Renal pelvis (tissue), 1 donor: ENCODE measurements at regions not wholly inside any gene's neighbourhood (a gene's known extent, or its start where the extent isn't known, plus 50 kb on each side); places are given as distances from the start of the nearest gene placed in this dataset.
A peak's percentile ranks its signal among the peaks of the same experiment; 100 is the strongest.

Experiments used
- DNase-seq: peaks from one replicate; pipeline ENCODE4 v3.0.0-alpha.2; 2013

DNA sequence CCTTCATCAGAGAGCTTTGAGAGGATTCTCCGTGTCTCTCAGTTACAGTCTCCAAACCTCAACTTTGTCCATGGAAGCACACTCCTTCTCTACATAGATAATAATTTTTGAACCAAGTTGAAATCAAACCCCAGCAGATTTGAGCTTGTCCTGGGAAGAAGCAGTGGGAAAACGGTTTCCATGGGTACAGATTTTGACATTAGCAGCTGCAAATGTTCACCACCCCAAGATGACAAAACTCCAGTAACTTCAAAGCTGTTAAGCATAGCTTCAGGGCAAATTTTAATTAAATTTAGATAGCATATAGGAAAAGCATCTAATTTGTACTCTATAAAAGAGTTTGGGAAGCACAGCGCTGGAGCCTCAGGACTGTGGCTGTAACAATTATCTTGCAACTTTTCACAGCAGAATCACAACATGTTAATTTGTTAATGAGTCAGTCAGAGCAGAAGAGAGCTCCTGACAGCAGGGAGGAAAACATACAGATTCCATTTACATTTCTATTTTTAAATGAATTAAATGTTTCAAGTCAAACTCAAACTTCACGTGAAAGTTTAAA lies 240.7 kb downstream of the BMP7 start:
- DNase-seq, result peak; percentile 56

DNA sequence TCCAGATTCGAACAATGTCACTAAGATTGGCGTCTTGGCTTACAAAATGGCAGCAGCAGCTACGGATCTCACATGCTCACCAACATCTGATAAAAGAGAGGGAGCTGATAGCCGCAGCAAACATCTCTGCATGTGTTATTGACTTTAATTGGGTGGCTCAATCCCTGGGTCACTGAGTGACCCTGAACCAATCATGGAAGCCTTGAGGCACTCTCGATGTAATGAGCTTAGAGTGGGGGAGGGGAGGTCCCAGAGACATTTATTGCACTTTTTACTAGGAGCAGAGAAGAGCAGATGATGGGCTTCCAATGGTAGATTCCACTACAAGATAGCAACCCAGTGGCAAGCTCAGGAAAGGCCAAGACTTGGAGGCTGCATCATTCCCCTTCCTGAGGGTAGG lies 238.7 kb downstream of the BMP7 start:
- DNase-seq, result no peak

DNA sequence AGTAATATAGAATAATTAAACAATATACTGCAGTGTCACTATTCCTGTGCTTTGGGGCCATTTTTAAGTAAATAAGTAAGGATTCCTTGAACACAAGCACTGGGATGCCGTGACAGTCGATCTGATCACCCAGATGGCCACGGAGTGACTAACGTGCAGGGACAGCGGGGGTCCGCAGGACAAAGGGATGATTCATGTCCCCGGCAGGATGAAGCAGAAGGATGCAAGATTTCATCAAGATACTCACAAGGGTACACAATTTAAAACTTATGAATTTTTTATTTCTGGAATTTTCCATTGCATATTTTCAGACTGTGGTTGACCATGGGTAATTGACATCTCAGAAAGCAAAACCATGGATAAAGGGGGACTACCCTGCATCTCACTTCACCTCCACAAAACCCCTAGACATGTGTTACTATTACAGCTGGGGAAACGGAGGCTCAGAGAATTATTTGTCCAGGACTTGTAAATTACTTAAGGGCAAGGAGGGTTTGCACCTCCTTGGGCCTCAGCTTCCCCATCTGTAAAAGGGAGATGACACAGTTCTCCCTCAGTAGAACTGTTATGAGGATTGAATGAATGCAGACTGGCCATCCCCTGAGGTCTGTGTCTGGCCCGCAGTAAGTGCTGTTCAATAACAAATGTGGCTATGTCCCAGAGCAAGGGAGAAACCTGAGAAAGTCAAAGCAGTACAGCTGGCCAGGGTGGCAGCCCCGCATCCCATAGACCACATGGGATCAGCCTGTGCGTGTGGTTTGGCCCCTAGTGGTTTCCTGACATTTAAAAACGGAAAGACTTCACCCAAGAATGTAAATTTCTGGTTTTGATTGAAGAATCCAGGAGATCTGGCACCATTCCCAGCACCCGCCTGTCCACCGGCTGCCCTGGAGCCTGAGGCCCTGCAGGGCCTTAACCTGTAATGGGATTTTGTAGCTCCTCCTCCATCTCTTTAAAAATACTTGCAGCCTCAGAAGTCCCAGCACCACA lies 235.5 kb downstream of the BMP7 start:
- no peak for DNase-seq

DNA sequence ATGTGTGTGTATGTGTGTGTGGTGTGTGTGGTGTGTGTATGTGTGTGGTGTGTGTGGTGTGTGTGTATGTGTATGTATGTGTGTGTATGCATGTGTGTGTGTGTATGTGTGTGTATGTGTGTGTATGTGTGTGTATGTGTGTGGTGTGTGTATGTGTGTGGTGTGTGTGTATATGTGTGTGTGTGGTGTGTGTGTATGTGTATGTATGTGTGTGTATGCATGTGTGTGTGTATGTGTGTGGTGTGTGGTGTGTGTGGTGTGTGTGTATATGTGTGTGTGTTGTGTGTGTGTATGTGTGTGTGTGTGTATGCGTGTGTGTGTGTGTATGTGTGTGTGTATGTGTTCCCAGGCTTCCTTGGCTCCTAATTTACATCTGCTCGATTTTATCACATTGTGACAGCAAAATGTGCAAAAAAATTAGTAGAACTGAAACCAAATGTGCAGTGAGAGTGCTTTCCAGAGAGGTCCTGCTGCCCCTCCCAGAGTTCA lies 234.5 kb downstream of the BMP7 start:
- DNase-seq, result no peak

DNA sequence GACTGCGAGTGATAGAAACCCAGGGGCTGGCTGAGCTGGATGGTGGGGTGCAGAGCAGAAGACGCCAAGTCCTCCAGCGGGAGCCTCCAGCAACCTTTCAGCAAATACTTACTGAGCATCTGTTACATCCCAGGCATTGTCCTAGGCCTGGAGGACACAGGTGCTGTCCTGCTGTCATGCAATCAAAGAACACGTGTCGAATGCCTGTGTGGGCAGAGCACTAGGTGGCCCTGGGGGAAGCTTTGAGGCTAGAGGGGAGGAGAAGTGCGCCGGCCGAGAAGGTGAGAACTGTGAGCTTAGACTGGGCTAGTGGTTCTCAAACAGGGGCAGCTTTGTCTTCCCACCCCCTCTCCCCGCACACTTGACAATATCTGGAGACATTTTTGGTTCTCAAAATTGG lies 233.6 kb downstream of the BMP7 start:
- DNase-seq, result no peak

DNA sequence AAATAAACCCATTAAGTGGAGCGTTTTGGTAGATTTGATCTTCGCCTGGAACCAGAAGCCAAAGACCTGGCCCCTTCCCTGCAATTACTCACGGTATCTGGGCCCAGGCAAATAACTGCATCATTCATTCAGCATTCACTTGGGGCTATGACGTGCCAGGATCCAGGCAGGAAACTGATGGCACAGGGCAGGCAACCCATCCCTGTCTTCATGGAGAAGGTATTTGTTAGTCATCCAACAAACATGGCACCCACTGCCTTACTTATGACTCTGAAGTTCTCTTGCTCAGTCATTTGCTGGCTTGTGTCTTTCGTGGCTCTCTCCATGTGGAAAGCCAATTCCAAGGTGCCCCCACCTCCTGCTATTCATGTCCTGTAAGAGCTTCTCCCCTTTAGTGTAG lies 232.4 kb downstream of the BMP7 start:
- no peak for DNase-seq

DNA sequence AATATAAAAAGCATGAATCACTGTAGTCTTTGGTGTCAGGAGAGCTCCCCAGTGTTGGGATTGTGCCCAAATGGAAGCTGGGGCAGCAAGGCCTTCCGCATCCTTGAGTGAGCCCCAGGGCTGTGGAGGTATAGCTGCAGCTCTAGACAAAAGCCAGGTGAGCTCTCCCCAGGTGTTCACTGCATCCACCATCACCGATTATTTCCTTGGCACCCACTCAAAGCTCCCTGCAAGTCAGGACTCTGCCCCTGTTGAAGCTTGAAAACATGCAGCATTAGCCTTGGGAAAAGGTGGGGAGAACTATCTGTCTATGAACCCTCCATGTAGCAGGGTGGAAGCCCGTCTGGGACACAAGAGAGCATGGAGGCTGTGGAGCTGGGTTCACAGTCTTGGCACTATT lies 228.8 kb downstream of the BMP7 start:
- DNase-seq, result no peak

DNA sequence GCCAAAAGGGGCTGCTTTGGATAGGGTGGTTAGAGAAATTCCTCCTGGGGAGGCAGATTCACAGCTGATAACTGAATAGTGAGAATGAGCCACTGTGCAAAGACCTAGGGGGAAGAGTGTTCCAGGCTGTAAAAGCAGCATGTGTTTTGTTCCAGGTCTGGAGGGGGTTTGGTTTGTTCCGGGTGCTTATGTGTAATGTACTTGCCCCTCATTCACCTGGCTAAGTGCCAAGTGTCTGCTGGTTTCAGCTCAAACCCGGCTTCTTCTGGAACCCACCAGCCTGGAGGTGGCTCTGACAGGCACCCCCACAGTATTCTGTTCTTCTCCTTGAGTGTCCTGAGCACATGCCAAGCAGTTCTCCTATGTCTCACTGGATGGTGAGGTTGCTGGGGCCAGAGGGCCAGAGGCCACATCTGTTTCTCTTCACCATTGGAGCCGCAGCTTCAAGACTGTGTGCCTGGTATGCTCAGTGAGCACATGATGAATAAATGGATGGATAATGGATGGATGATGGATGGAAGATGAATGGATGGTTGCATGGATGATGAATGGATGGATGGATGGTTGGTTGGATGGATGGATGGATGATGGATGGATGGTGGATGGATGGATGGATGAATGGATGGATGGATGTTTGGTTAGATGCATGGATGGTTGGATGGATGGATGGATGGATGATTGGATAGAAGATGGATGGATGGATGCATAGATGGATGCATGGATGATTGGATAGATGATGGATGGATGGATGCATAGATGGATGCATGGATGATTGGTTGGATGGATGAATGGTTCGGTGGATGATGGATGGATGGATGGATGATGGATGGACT lies 227.6 kb downstream of the BMP7 start:
- DNase-seq, result no peak

DNA sequence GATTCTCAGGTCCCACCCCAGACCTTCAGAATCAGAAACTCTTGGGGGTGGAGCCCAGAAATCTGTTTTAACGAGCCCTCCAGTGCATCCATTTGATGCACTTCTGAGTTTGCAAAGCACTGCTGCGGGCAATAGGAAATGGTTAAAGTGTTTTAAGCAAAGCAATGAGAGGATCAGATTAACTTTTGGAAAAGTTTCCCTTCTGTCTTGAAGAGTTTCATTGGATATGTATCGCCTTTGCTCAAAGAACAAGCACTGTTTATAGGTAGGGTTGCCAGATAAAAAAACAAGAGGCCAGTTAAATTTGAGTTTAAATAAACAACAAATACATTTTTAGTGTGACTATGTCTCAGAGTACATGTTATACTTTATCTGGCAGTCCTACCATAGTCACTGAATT lies 226.0 kb downstream of the BMP7 start:
- no peak for DNase-seq

DNA sequence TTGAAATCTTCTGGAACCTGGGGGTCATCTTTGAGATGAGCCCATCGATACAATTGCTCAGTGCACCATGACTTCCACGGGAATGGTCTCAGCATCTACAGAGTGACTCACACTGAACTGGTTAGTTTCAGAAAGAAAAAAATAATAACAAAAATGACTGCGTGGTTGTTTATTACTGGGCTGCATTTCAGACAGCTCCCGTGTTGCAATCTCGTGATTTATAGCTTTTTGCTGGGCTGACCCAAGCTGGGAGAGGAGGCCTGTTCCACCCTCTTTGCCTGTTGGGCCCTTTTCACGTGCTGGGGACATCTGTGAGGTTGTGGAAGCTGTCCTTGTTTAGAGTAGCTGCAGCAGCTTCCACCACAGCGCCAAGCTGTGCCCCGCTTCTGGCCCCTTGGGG lies 225.5 kb downstream of the BMP7 start:
- no peak for DNase-seq

DNA sequence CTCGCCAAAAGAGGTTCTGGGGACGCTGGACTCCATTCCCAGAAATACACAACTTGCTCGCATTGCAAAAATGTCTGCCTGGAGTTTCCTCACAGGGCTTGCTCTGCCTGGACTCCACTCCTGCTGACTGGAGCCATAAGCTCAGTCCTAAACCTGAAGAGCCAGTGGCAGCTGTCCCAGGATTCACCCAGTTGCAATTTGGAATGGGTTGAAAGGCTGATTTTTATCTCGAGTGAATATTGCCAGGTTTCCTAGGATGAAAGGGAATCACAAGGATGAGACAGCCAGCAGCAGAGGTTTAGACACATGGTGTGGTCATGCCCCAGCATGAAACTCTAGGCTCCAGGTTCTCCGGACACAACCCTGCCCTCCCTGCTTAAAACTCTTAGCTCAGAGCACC lies 223.3 kb downstream of the BMP7 start:
- no peak for DNase-seq

DNA sequence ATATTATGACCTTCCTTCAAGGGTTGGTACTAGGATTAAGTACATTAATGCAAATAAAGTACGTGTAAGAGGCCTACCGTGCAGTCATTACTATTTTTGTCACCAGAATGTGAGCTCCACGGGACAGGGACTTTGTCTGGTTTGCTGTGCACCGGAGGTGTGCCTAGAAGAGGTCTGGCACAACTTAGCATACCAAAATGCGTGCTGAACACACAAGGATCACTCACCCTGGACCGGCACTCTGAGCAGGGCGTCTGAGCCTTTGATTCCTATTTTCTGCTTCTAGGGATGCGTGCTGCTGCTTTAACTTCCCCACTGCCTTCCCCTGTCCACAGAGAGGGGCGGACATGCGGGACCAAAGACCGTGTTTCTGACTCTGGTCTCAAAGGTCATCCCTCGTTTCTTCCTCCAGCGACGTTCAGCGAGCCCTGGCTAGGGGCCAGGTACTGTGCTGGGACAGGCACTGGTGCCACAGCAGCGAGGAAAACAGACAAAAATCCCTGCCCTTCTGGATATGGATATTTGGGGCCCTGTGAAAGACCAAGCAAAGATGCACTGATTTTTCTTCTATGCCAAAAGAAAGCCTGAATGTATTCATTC lies 222.7 kb downstream of the BMP7 start:
- DNase-seq, result no peak

DNA sequence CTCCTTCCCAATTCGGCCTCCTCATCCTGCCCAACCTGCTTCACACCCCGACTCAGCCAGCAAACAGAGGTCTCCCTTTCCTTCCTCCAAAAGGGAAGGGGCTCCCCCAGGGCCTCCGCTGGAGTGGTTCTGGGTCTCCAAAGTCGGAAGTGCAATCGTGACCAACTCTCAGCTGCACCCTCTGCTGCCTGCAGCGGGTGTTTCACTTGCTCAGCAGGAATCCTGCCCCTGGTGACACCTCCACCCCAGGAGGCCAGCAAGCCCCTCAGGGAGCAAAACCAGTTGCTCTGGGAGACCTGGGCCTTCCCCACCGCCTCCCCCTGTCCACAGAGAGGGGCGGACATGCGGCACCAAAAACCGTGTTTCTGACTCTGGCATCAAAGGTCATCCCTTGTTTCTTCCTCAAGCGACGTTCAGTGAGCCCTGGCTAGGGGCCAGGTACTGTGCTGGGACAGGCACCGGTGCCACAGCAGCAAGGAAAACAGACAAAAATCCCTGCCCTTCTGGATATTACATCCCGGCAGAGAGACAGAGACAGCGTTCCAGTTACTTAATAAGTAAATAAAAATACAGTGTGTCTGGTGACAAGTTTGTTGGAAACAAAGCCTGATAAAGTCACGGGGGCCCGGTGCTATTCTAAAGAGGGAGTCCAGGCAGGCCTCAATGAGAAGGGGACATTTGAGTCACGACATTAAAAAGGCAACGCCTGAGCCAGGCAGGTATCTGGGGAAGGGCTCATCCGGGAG lies 219.0 kb downstream of the BMP7 start:
- DNase-seq, result no peak

DNA sequence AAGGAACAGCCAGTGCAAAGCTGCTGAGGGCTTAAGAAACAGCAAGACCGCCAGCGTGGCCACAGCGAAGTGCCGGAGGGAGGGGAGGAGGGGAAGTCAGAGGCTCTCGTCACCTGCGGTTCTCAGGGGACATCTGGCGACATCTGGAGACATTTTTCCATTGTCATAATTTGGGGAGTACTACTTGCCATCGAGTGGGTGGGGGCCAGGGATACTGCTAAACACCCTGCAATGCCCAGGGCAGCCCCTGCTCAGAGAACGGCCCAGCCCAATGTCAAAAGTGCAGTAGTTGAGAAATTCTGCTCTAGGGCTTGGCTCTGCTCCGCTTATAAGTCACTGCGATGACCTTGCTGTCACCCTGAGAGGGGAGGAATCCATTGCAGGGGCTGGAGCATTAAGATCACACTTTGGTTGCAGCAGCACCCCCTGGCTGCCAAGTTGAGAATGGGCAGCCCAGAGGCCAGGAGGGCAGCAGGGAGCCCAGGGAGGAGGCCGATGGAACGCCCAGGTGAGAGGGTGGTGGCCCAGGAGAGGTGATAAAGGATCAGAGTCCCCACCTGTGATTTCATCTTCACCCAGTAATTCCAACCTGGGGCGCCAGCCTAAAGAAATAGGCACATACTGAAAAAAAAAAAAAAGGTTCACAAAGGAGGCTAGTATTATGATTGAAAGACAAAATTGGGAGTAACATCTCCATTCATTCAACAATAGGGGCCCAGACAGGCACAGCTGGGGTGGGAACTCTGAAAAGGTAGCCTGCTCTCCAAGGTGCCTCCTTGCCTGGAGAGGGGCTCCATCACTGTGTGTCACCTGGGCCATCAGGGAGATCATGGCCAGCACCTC lies 218.2 kb downstream of the BMP7 start:
- DNase-seq, result no peak

DNA sequence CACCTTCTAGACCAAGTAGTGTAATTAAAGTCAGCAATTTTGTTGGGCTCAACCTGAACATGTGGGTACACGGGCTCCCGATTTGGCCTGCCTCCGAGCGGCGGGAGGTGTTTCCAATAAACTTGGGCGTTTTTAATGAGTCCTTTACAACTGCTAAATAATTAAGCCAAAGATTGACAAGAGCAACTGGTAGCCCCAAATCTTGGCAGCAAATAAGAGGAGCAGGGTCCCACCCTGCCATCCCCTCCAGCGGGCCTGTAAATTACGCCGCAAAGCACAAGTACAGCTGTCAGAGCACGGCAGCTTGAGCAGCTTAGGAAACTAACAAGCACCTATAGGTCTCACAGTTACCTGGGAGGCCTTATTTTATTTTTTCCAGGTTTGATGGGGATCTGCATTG lies 217.1 kb downstream of the BMP7 start:
- DNase-seq, result no peak

DNA sequence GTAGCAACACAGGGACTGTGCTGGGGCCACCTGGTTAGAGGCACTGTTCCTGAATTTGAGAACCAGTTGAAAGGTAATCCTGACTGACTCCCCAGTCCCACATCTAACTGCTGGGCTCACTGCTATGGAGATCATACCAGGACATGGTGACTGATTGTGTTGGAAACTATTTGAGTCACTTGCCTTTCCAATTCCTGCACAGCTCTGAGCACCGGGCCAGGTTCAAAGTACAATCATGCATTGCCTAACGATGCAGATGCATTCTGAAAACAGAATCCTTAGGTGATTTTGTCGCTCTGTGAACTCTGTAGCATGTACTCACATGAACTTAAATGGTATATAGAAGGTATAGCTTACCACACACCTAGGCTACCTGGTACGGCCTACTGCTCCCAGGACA lies 215.3 kb downstream of the BMP7 start:
- no peak for DNase-seq

DNA sequence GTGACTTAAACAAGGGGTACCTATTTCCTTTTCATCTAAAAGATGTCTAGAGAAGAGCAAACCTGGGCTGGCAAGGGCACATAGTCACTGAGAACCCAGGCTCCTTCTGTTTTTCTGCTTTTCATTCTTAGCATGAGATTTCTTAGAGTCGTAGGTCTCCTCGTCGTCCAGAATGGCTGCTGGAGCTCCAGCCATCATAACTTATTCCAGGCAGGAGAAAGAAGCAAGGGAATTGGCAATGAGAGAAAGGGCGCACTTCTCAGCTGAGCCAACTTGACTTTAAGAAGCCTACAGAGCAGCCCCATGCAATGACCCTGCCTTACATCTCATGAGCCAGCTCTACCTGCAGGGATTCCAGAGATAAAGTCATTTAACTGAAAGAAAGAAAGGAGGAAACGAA lies 213.4 kb downstream of the BMP7 start:
- DNase-seq, result no peak

DNA sequence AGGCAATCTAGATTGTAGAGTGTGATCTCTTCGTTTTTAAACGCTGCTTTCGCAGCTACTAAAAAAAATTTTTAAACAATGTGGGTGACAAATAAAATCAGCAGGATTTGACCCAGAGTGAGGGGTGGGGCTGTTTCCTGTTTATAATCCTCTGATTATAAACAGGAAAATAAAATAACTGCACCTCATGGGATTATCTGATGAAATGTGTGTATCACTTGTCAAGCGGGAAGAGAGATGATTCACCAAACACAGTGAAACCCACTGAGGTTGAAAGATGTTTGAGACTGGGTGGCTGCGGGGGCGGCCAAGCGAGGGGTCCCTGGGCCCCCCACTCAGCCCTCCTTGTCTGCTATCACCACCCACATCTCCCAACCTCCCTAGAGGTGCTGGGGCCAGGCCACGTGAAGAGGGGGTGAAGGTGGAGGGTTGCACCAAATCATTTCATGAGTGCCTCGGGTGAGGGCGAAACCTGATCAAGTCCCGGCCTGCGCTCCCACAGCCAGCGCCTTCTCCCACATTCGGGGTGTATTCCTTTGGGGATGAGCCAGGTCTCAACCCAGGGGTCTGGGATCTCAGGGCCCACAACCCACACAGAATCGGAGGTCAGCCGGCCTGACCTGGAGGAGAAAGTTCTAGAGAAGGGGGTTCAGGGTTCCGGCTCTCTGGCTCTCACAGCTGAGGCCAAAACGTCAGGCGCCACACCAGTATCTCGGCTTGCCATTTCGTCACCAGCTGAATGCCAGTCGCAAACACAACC lies 212.5 kb downstream of the BMP7 start:
- DNase-seq, result no peak

DNA sequence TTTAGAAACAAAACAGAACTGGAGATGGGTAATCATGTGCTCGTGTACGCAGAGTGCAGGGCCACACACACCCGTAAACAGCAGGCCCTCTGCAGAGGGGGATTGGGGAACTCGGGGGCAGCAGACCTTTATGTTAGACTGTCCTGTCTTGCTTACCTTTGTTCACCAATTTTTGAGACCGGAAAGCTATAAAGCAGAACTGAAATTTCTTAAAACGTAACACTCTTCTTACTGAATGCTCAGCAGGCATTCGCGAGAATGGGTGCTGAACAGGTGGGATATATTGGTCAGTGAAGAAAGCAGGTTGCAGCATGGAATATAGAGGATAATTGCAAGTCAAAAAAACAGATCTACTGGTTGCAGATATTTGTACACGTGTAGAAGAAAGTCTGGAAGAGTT lies 211.1 kb downstream of the BMP7 start:
- DNase-seq, result no peak

DNA sequence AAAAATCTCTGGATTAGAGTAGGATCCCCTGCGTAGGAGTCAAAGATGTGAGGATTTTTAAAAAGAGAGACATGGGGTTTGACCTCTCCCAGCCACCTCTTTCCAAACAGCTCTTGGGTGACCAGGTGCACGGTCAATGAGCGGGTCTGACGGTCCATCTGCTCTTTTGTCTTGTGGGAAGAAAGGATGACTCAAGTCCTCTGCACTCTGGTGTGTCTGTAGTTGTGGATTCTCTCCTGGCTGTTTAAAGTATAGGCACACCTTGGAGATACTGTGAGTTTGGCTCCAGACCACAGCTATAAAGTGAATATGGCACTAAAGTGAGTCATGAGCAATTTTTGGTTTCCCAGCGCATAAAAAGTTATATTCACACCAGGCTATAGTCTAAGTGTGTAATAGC lies 209.8 kb downstream of the BMP7 start:
- no peak for DNase-seq
